BLaER1 (cell line): ENCODE measurements at regions not wholly inside any gene's neighbourhood (a gene's known extent, or its start where the extent isn't known, plus 50 kb on each side); places are given as distances from the start of the nearest gene placed in this dataset.

Source experiments
- H3K27ac ChIP-seq: shearing (Covaris generic); formaldehyde crosslinking; 2 replicates; pipeline ENCODE4 v1.8.1; 2022
- H3K27me3 ChIP-seq: shearing (Covaris generic); formaldehyde crosslinking; 2 replicates; pipeline ENCODE4 v1.8.1; 2022
- H3K36me3 ChIP-seq: shearing (Covaris generic); formaldehyde crosslinking; 2 replicates; pipeline ENCODE4 v1.8.1; 2022
- H3K4me1 ChIP-seq: shearing (Covaris generic); formaldehyde crosslinking; 2 replicates; pipeline ENCODE4 v1.8.1; 2022
- H3K4me2 ChIP-seq: shearing (Covaris generic); formaldehyde crosslinking; 2 replicates; pipeline ENCODE4 v1.8.1; 2022
- H3K4me3 ChIP-seq: shearing (Covaris generic); formaldehyde crosslinking; 2 replicates; pipeline ENCODE4 v1.8.1; 2022
- H3K9ac ChIP-seq: shearing (Covaris generic); formaldehyde crosslinking; 2 replicates; pipeline ENCODE4 v1.8.1; 2022
- H3K9me3 ChIP-seq: shearing (Covaris generic); formaldehyde crosslinking; 2 replicates; pipeline ENCODE4 v1.8.1; 2022
- H4K20me1 ChIP-seq: shearing (Covaris generic); formaldehyde crosslinking; 2 replicates; pipeline ENCODE4 v1.8.1; 2022
- Cebpa-rat ChIP-seq: shearing (Covaris generic); IDR thresholded peaks from 2 replicates; pipeline ENCODE4 v1.8.1; 2022

GRCh38 chr12:23446746-23447145, 502.7 kb downstream of the SOX5 start:
- Histone ChIP-seq H3K36me3 (no peaks in the 10 kb centered on the region), H3K27ac (no peak overlapping the region)

DNA sequence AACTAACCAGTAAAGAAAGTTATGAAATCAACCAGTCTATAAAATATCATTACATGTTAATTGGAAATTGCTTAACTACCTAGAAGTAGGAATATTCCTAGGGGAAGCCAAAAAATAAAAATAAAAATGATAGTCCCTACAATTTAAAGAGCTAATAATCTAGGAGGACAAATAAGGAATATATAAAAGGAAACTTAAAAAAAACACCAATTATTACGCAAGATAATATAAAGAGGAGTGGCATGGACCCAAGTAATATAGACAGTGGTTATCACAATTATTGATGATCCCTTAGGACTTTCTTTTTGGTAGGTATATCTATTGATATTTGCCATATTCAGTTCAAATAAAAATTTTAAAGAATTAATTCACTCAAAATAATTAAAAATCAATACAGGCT, 498.7 kb downstream of the SOX5 start:
- no peak for TF ChIP-seq Cebpa-rat
- Histone ChIP-seq H3K9ac (no peak overlapping the region), H3K27ac (no peak overlapping the region), H3K27me3 (no peaks in the 10 kb centered on the region), H3K4me3 (no peak overlapping the region), H3K9me3 (no peaks in the 10 kb centered on the region), H4K20me1 (no peaks in the 10 kb centered on the region), H3K4me2 (no peak overlapping the region), H3K4me1 (no peaks in the 10 kb centered on the region), H3K36me3 (no peaks in the 10 kb centered on the region)

More at GRCh38 chr12:23446746-23447145, 502.7 kb downstream of the SOX5 start:
- Histone ChIP-seq H3K4me2 (no peak overlapping the region), H3K4me3 (no peak overlapping the region), H4K20me1 (no peaks in the 10 kb centered on the region), H3K9me3 (no peaks in the 10 kb centered on the region), H3K27me3 (no peaks in the 10 kb centered on the region), H3K4me1 (no peaks in the 10 kb centered on the region), H3K9ac (no peak overlapping the region)
- TF ChIP-seq Cebpa-rat: no peak

DNA sequence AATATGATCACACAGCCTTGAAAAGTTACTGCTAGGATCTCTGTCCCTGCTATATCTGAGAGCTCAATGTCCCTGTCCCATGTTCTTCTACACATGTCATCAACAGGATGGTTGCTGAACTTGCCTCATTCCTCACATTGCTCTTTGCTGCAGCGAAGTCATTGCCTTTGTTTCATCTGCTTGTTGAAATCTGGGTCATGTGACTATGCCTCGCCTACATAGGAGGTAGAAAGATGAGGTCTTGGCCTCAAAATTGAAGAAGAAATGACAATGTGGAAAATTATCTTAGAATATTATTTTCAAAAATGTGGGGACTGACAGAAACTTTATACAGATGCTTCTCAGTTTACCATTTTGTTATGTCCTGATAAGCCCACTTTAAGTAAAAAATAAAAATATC, 494.2 kb downstream of the SOX5 start:
- no peak overlapping the region for H3K4me3 ChIP-seq
- no peaks in the 10 kb centered on the region for H3K9me3 ChIP-seq
- no peaks in the 10 kb centered on the region for H3K36me3 ChIP-seq
- H3K4me2 ChIP-seq: no peak overlapping the region
- no peak overlapping the region for H3K9ac ChIP-seq
- no peak for TF ChIP-seq Cebpa-rat
- no peak overlapping the region for H3K27ac ChIP-seq
- no peaks in the 10 kb centered on the region for H4K20me1 ChIP-seq
- no peaks in the 10 kb centered on the region for H3K27me3 ChIP-seq
- H3K4me1 ChIP-seq: no peaks in the 10 kb centered on the region

DNA sequence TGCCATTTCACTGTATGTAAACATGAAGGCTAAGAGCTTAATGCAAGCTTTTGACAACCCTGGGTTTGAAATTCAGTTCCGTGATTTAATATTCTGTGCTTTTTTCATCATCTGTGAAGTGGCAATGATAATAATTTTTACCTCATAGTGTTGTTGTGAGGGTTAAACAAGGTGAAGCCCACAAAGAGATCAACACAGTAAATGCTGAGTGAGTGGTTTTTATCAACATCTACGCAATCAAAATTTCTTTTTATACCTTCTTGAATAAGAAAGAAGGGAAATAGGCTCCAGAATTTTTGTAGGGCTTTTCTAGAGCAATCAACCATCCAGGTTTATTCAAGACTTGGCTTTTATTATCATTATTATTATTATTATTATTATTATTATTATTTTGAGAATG, 490.8 kb downstream of the SOX5 start:
- no peaks in the 10 kb centered on the region for H3K36me3 ChIP-seq
- TF ChIP-seq Cebpa-rat: no peak
- no peak overlapping the region for H3K4me3 ChIP-seq
- H3K27me3 ChIP-seq: no peaks in the 10 kb centered on the region
- no peak overlapping the region for H3K9ac ChIP-seq
- no peaks in the 10 kb centered on the region for H3K9me3 ChIP-seq
- H3K27ac ChIP-seq: no peak overlapping the region
- H3K4me2 ChIP-seq: no peak overlapping the region
- H3K4me1 ChIP-seq: no peaks in the 10 kb centered on the region
- H4K20me1 ChIP-seq: no peaks in the 10 kb centered on the region

DNA sequence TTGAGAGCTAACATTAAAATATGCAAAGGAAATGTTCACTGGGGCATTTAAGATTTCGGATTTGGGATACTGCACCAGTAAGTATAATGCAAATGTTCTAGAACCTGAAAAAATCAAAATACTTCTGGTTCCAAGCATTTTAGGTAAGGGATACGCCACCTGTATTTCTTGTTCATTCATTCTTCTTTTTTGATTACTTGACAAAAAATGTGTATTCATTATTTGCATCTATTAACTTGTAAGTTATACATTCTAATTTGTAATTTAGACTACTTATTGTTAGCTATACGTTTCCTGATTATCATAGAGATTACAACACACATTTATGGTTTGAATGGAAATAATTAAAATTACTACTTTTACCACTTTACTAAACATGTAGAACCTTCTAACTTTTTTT, 486.9 kb downstream of the SOX5 start:
- Histone ChIP-seq H3K27ac (no peak overlapping the region), H4K20me1 (no peaks in the 10 kb centered on the region), H3K4me2 (no peak overlapping the region), H3K27me3 (no peaks in the 10 kb centered on the region), H3K4me1 (no peaks in the 10 kb centered on the region), H3K4me3 (no peak overlapping the region), H3K9me3 (peaks cover 8% of the 10 kb centered on the region), H3K36me3 (no peaks in the 10 kb centered on the region), H3K9ac (no peak overlapping the region)
- no peak for TF ChIP-seq Cebpa-rat

DNA sequence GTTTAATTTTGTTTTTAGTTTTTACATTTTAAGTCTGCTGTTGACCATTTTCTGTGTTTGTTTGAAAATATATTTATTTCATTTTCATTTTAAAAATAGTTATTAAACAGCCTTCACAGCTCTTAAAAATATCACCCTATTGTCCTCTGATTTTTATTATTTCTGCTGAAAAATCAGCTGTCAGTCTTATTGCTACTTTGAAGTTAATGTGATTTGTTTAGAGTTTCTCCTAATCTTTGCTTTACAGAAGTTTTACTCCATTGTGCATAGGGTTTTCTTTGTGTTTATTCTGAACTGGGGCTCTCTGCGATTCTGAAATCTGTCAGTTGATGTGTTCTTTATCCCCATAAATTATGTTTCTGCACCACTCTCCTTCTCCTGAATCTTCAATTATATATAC, 486.3 kb downstream of the SOX5 start:
- Histone ChIP-seq H3K9me3 (peaks cover 8% of the 10 kb centered on the region), H3K27ac (no peak overlapping the region), H4K20me1 (no peaks in the 10 kb centered on the region), H3K4me1 (no peaks in the 10 kb centered on the region), H3K36me3 (no peaks in the 10 kb centered on the region), H3K9ac (no peak overlapping the region), H3K4me2 (no peak overlapping the region), H3K4me3 (no peak overlapping the region), H3K27me3 (no peaks in the 10 kb centered on the region)
- TF ChIP-seq Cebpa-rat: no peak

DNA sequence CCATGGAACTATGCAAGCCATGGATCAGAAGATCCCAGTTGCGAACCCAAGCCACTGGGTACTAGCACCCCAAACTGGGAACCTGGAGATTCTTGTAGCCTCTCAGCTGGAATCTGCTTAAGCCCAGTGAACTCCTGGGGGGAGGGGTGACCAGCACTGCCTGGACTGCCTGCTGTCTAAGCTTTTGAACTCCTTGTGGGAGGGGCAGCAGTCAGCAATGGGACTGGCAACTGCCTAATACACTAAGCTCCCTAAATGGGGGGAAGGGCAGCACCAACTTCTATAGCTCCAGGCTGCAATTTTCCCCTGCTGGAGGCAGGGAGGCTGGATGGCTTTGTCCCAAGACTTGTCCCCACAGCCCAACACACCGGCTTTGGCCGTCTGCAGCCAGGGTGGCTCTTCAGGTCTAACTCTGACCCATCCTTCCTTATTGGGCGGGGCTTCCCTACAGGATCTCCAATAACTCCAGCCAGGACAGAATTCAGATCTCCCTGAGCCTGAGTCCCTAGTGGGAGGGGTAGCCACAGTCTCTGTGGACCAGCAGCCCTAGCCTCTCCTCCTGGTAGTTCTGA, 485.1 kb downstream of the SOX5 start:
- Histone ChIP-seq H3K9ac (no peak overlapping the region), H3K27ac (no peak overlapping the region), H4K20me1 (no peaks in the 10 kb centered on the region), H3K36me3 (no peaks in the 10 kb centered on the region), H3K4me1 (no peaks in the 10 kb centered on the region), H3K4me3 (no peak overlapping the region), H3K4me2 (no peak overlapping the region), H3K9me3 (peaks cover 8% of the 10 kb centered on the region), H3K27me3 (no peaks in the 10 kb centered on the region)
- TF ChIP-seq Cebpa-rat: no peak

- Histone ChIP-seq H3K9me3 (no peaks in the 10 kb centered on the region), H3K4me1 (no peaks in the 10 kb centered on the region), H3K36me3 (no peaks in the 10 kb centered on the region), H3K27ac (no peak overlapping the region), H3K27me3 (no peaks in the 10 kb centered on the region), H4K20me1 (no peaks in the 10 kb centered on the region), H3K4me2 (no peak overlapping the region), H3K4me3 (no peak overlapping the region), H3K9ac (no peak overlapping the region)
- TF ChIP-seq Cebpa-rat: no peak
Measured at GRCh38 chr12:23472329-23472971, 477.0 kb downstream of the SOX5 start.

DNA sequence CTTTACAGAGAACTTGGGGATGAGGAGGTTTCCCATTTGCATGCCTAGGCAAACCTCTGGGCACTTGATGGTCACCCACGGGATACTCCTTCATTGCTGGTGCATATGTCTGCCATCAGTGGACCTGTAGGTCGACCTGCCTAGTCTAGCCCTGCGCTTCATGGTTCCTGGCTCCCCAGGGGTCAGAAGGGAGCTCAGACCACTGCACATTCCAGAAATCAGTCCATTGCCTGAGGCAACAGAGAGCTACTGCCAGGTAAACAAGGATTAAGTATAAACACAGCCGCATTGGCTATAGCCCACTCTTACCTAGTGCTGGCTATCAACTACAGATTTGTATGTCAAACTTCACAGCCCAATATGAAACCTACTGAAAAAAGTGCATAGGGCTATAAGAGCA, 476.4 kb downstream of the SOX5 start:
- Histone ChIP-seq H3K4me1 (no peaks in the 10 kb centered on the region), H4K20me1 (no peaks in the 10 kb centered on the region), H3K4me3 (no peak overlapping the region), H3K4me2 (no peak overlapping the region), H3K9me3 (no peaks in the 10 kb centered on the region), H3K27ac (no peak overlapping the region), H3K9ac (no peak overlapping the region), H3K27me3 (no peaks in the 10 kb centered on the region), H3K36me3 (no peaks in the 10 kb centered on the region)
- TF ChIP-seq Cebpa-rat: no peak

GRCh38 chr12:23474438-23474976, 475.0 kb downstream of the SOX5 start:
- Histone ChIP-seq H3K9ac (no peak overlapping the region), H3K9me3 (no peaks in the 10 kb centered on the region), H3K4me3 (no peak overlapping the region), H3K27ac (no peak overlapping the region), H3K4me2 (no peak overlapping the region), H4K20me1 (no peaks in the 10 kb centered on the region), H3K36me3 (no peaks in the 10 kb centered on the region), H3K27me3 (no peaks in the 10 kb centered on the region), H3K4me1 (no peaks in the 10 kb centered on the region)
- TF ChIP-seq Cebpa-rat: no peak
